Activated CD4-positive, CD25-positive, alpha-beta regulatory T cell treated with anti-CD3 and anti-CD28 coated beads, Interleukin-2, amount 50 U/mL, for 24 hours (primary cell): ENCODE measurements at regions not wholly inside any gene's neighbourhood (a gene's known extent, or its start where the extent isn't known, plus 50 kb on each side); places are given as distances from the start of the nearest gene placed in this dataset.

Source experiments
- ATAC-seq, 2 donors: fragments of 150-1000 bp; cut with Tn5 transposase; one replicate each; pipeline ENCODE4 v1.10.0; 2021; ENCODE audit warnings: mild to moderate bottlenecking in 1 of 2, moderate library complexity in 1 of 2

GRCh38 chr4:152157629-152158028, 378.3 kb downstream of the FBXW7 start:
- ATAC-seq = no peak

GRCh38 chr4:152156442-152156841, 379.4 kb downstream of the FBXW7 start:
- no peak for ATAC-seq

GRCh38 chr4:152155070-152155469, 380.8 kb downstream of the FBXW7 start:
- ATAC-seq = no peak

- ATAC-seq = no peak
These were observed 381.5 kb downstream of the FBXW7 start for GRCh38 chr4:152154433-152154832.

GRCh38 chr4:152153476-152154270, 382.2 kb downstream of the FBXW7 start:
- no peak for ATAC-seq

- ATAC-seq = no peak
These were observed 385.7 kb downstream of the FBXW7 start for GRCh38 chr4:152150214-152150613.

- no peak for ATAC-seq
These were observed 386.1 kb downstream of the FBXW7 start for GRCh38 chr4:152149745-152150144.

- no peak for ATAC-seq
These were observed 387.2 kb upstream of the GATB start for GRCh38 chr4:152148057-152148456.

GRCh38 chr4:152146244-152146643, 385.4 kb upstream of the GATB start:
- ATAC-seq = no peak

- ATAC-seq = no peak
These were observed 383.0 kb upstream of the GATB start for GRCh38 chr4:152143806-152144205.

- ATAC-seq = no peak
These were observed 377.6 kb upstream of the GATB start for GRCh38 chr4:152138451-152138850.

GRCh38 chr4:152132776-152133175, 372.0 kb upstream of the GATB start:
- ATAC-seq = no peak

- ATAC-seq = no peak
These were observed 367.5 kb upstream of the GATB start for GRCh38 chr4:152128356-152128755.

- no peak for ATAC-seq
These were observed 365.4 kb upstream of the GATB start for GRCh38 chr4:152126238-152126637.

- no peak for ATAC-seq
These were observed 358.2 kb upstream of the GATB start for GRCh38 chr4:152118819-152119553.

- ATAC-seq = no peak
These were observed 357.2 kb upstream of the GATB start for GRCh38 chr4:152117933-152118507.

GRCh38 chr4:152117520-152117919, 356.7 kb upstream of the GATB start:
- ATAC-seq = no peak

- no peak for ATAC-seq
These were observed 356.2 kb upstream of the GATB start for GRCh38 chr4:152117054-152117453.

- no peak for ATAC-seq
These were observed 355.0 kb upstream of the GATB start for GRCh38 chr4:152115794-152116193.

GRCh38 chr4:152115118-152115517, 354.3 kb upstream of the GATB start:
- no peak for ATAC-seq

GRCh38 chr4:152114562-152114961, 353.8 kb upstream of the GATB start:
- ATAC-seq = no peak

GRCh38 chr4:152112887-152113286, 352.1 kb upstream of the GATB start:
- ATAC-seq = no peak

GRCh38 chr4:152112190-152112589, 351.4 kb upstream of the GATB start:
- ATAC-seq = no peak

- ATAC-seq = no peak
These were observed 350.0 kb upstream of the GATB start for GRCh38 chr4:152110780-152111179.
